T-helper 2 cell treated with Interferon-gamma antibody and Interleukin-4, amounts not matched to agents 5 μg/mL and 100 μg/mL, for 36 hours (primary cell): ENCODE measurements at regions not wholly inside any gene's neighbourhood (a gene's known extent, or its start where the extent isn't known, plus 50 kb on each side); places are given as distances from the start of the nearest gene placed in this dataset.

Experiments
- DNase-seq: peaks from one replicate; pipeline ENCODE4 v3.0.0; 2021; ENCODE audit warnings: low spot score
- H3K27ac Mint-ChIP-seq: one replicate; pipeline ENCODE4 v1.8.0; 2021; ENCODE audit warnings: mild to moderate bottlenecking, mixed read lengths
- H3K27me3 Mint-ChIP-seq: one replicate; pipeline ENCODE4 v1.8.0; 2021; ENCODE audit warnings: low read depth, mixed read lengths
- H3K36me3 Mint-ChIP-seq: one replicate; pipeline ENCODE4 v1.8.0; 2021; ENCODE audit warnings: low read depth, mixed read lengths
- H3K4me1 Mint-ChIP-seq: one replicate; pipeline ENCODE4 v1.8.0; 2021; ENCODE audit warnings: low read depth, mixed read lengths
- H3K4me3 Mint-ChIP-seq: one replicate; pipeline ENCODE4 v1.8.0; 2022; ENCODE audit warnings: mild to moderate bottlenecking, moderate library complexity, mixed read lengths
- H3K9me3 Mint-ChIP-seq: one replicate; pipeline ENCODE4 v1.8.0; 2021; ENCODE audit warnings: mixed read lengths

DNA sequence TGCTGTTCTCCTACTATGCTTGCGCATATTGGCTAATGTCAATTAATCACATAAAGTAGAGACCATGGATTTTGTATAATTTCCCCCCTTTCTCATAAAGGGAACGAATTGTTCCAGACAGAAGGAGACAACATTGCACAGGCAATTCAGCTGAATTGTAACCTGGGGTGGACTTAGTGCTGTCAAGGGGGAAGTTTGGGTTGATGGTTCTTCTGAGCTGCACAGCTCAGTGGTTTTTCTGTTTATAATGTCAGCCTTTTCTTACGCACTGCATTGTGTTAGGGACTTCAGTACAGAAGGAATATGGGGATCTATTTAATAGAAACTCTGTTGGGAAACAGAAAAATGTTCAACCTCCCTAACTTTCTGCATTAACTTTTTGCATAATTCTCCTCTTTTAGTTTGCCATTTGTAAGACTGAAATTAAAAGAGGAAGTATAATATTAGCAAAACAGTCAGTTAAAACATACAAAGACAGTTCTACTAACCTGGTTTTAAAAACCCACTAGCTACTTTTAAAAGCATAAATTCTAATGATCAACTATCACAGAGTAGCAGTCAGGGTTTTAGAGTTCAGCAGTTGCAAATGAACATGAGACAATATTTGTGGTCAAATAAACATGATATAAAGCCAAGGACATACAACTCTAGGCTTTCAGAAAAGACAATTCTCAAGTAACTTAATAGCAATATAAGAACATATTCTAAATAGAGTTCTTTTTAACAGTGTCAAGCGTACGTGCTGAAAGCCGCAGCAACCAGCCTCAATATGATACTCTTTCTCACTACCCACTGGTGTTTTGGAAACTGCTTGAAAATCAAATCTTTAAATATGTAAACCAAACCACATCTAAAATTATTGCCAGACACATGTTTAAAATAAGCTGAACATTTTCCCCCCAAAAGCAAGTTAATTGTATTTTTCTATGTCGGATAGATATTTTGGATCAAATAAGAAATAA is 393.0 kb downstream of the FSCB start:
- H3K4me1 Mint-ChIP-seq, result no peaks in the 10 kb centered on the region
- H3K27me3 Mint-ChIP-seq, result no peaks in the 10 kb centered on the region
- peaks cover 41% of the 10 kb centered on the region for H3K9me3 Mint-ChIP-seq
- H3K27ac Mint-ChIP-seq, result no peak overlapping the region
- DNase-seq, result no peak
- no peak overlapping the region for H3K4me3 Mint-ChIP-seq
- no peaks in the 10 kb centered on the region for H3K36me3 Mint-ChIP-seq

GRCh38 chr14:44112774-44113460 is 394.2 kb downstream of the FSCB start:
- H3K4me3 Mint-ChIP-seq, result no peak overlapping the region
- H3K27me3 Mint-ChIP-seq, result no peaks in the 10 kb centered on the region
- no peak overlapping the region for H3K27ac Mint-ChIP-seq
- H3K4me1 Mint-ChIP-seq, result no peaks in the 10 kb centered on the region
- H3K9me3 Mint-ChIP-seq, result peaks cover 38% of the 10 kb centered on the region
- H3K36me3 Mint-ChIP-seq, result no peaks in the 10 kb centered on the region
- no peak for DNase-seq

DNA sequence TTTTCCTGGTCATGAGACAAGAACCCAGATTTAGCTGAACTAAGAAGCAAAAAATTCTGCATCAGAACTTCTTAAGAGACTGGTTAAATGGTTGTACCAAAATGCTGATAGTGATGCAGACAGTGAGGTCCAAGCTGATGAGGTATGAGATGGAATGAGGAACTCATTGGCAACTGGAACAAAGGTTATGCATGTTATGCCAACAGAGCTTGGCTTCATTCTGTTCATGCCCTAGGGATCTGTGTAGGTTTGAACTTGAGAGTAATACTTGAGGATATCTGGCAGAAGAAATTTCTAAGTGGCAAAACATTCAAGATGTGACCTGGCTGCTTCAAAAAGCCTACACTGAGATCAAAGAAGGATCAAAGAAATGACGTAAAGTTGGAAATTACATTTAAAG is 398.0 kb downstream of the FSCB start:
- Mint-ChIP-seq H3K4me3 (no peak overlapping the region), H3K4me1 (no peaks in the 10 kb centered on the region), H3K27me3 (no peaks in the 10 kb centered on the region), H3K9me3 (peaks cover 29% of the 10 kb centered on the region), H3K36me3 (no peaks in the 10 kb centered on the region), H3K27ac (no peak overlapping the region)
- no peak for DNase-seq

GRCh38 chr14:44108601-44109000 is 398.5 kb downstream of the FSCB start:
- Mint-ChIP-seq H3K4me3 (no peak overlapping the region), H3K27ac (no peak overlapping the region), H3K9me3 (peaks cover 29% of the 10 kb centered on the region), H3K36me3 (no peaks in the 10 kb centered on the region), H3K27me3 (no peaks in the 10 kb centered on the region), H3K4me1 (no peaks in the 10 kb centered on the region)
- no peak for DNase-seq

DNA sequence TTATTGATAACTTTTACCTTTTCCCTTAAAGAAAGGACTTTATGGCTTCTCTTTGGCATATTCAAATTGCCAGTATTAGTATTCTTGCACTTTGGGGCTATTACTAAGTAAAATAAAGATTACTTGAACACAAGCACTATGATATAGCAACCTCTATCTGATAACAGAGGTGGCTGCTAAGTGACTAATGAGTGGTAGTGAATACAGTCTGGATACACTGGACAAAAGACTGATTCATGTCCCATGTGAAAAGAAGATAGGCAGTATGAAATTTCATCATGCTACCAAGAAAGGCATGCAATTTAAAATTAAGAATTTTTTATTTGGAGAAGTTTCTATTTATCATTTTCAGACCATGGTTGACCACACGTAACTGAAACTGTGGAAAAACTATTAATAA is 399.9 kb downstream of the FSCB start:
- Mint-ChIP-seq H3K36me3 (no peaks in the 10 kb centered on the region), H3K27me3 (no peaks in the 10 kb centered on the region), H3K27ac (no peak overlapping the region), H3K4me1 (no peaks in the 10 kb centered on the region), H3K4me3 (no peak overlapping the region), H3K9me3 (peaks cover 29% of the 10 kb centered on the region)
- no peak for DNase-seq

DNA sequence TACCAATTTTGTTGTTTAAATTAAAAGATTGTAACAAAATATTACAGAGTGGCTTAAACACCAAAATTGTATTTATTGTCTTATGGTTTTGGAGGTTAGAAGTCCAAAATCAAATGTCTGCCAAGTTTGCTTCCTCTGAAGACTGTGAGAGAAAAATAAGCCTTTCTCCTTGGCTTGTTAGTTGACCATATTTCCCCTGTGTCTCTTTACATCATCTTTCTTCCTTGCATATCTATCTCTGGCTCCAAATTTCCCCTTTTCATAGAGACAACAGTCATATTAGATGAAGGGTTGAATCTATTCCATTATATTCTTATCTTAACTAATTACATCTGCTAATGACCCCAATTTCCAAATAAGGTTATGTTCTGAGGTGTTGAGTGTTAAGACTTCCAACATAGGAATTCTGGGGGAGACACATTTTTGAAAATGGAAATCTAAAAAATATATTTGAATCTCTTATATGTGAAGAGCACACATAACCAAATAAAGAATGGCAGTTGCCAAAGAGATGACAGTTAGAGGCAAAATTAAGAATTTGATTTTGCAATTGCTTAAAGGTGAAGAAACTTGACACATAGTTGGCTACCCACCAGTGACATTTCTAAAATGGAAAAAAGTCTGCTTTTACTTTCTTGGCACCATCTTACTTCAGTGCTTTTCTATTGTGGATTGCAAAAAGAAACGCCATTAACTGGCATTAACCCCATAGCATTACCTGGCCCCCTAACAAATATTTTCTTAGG is 407.2 kb downstream of the FSCB start:
- Mint-ChIP-seq H3K27ac (no peak overlapping the region), H3K36me3 (no peaks in the 10 kb centered on the region), H3K9me3 (peaks cover 41% of the 10 kb centered on the region), H3K4me1 (no peaks in the 10 kb centered on the region), H3K4me3 (no peak overlapping the region), H3K27me3 (no peaks in the 10 kb centered on the region)
- DNase-seq, result no peak

DNA sequence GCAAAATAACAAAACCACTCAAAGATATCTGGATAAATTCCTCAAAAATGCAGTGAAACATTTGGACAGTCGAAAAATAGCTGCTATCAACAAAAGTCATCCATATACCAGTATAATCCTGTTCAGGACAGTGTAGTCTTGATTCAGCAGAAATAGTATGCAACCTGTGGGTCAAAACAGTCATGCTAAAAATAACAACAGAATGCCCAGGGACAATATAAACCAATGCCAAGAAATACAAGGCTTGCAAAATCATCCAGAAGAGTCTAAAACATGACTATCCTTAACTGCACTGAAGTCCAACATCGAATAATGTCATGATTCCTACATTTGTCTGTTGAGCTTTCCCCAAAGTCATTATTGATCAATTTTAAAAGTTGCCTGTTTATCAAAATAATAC is 425.9 kb downstream of the FSCB start:
- no peak overlapping the region for H3K4me3 Mint-ChIP-seq

GRCh38 chr14:44070046-44070445 is 437.0 kb downstream of the FSCB start:
- Mint-ChIP-seq H3K36me3 (no peaks in the 10 kb centered on the region), H3K27ac (no peak overlapping the region), H3K4me3 (no peak overlapping the region), H3K4me1 (no peaks in the 10 kb centered on the region), H3K9me3 (peaks cover 43% of the 10 kb centered on the region), H3K27me3 (no peaks in the 10 kb centered on the region)
- DNase-seq, result no peak

More for the DNA sequence above, 425.9 kb downstream of the FSCB start:
- DNase-seq, result no peak
- Mint-ChIP-seq H3K27me3 (no peaks in the 10 kb centered on the region), H3K9me3 (peaks cover 60% of the 10 kb centered on the region), H3K4me1 (no peaks in the 10 kb centered on the region), H3K27ac (no peak overlapping the region), H3K36me3 (no peaks in the 10 kb centered on the region)

- H3K4me3 Mint-ChIP-seq, result no peak overlapping the region
- no peaks in the 10 kb centered on the region for H3K4me1 Mint-ChIP-seq
- no peak for DNase-seq
- no peak overlapping the region for H3K27ac Mint-ChIP-seq
- no peaks in the 10 kb centered on the region for H3K27me3 Mint-ChIP-seq
- H3K9me3 Mint-ChIP-seq, result peaks cover 25% of the 10 kb centered on the region
- H3K36me3 Mint-ChIP-seq, result no peaks in the 10 kb centered on the region
Observed at GRCh38 chr14:44053422-44053821, 453.7 kb downstream of the FSCB start.

- Mint-ChIP-seq H3K9me3 (peaks cover 42% of the 10 kb centered on the region), H3K27ac (no peak overlapping the region), H3K27me3 (no peaks in the 10 kb centered on the region), H3K4me1 (no peaks in the 10 kb centered on the region), H3K4me3 (no peak overlapping the region), H3K36me3 (no peaks in the 10 kb centered on the region)
- DNase-seq, result no peak
Observed at GRCh38 chr14:44041700-44042099, 465.4 kb downstream of the FSCB start.

DNA sequence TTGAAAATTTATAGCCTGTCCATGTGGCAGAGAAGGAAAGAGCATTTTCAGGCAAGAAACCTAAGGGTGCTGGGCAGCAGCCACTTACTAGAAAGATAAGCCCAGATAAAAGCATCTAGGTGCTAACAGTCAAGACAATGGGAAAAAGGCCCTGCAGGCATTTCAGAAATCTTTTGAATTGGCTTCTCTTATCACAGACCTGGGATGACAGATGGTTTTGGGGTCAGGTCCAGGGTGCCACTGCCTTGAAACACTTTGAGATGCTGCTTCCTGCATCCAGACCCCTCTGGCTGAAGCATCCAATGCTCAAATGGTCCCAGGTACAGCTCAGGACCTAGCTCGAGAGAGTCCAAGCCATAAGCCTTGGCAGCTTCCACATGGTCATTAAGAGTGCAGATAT is 466.5 kb downstream of the FSCB start:
- Mint-ChIP-seq H3K4me3 (no peak overlapping the region), H3K4me1 (no peaks in the 10 kb centered on the region), H3K27ac (no peak overlapping the region), H3K9me3 (peaks cover 40% of the 10 kb centered on the region), H3K27me3 (no peaks in the 10 kb centered on the region), H3K36me3 (no peaks in the 10 kb centered on the region)
- no peak for DNase-seq

DNA sequence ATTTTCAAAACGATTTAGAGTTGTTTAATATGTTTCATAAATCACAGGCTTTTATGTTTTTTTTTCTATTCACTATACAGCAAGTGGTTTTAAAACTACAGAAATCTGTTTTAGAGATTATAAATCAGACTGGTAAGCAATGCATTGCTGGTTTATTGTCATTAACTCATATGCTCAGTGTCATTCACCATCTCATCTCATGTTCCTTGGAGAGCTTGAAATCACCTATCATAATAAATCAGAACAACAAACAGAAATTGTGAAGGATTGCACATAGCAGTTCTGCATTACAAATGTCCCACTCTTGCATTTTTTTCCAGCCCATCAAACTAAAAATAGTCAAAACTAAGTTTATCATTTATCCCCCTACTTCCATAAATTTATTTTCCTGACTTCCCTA is 470.8 kb downstream of the FSCB start:
- Mint-ChIP-seq H3K27me3 (no peaks in the 10 kb centered on the region), H3K4me3 (no peak overlapping the region), H3K4me1 (no peaks in the 10 kb centered on the region), H3K27ac (no peak overlapping the region), H3K36me3 (no peaks in the 10 kb centered on the region), H3K9me3 (peaks cover 40% of the 10 kb centered on the region)
- DNase-seq, result no peak

DNA sequence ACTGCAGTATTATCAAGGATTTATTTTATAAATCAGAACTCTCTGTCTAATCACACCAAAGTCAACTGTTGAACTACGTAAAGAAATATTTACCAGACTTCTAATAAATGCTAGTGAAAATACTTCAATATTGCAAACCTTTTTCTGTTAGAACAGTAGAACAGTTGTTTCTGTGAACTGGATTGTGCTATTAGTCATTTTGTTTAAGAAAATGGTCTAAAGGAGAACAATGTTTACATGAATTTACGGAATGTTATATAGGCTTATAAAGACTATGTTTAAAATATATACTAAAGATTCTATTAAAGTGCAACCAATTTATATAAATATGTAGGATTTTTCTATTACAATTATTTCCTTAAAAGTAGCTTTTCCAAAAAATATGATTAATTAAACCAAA is 471.4 kb downstream of the FSCB start:
- no peaks in the 10 kb centered on the region for H3K36me3 Mint-ChIP-seq
- no peak overlapping the region for H3K4me3 Mint-ChIP-seq
- no peak overlapping the region for H3K27ac Mint-ChIP-seq
- no peak for DNase-seq
- H3K27me3 Mint-ChIP-seq, result no peaks in the 10 kb centered on the region
- peaks cover 40% of the 10 kb centered on the region for H3K9me3 Mint-ChIP-seq
- no peaks in the 10 kb centered on the region for H3K4me1 Mint-ChIP-seq

GRCh38 chr14:44030831-44031383 is 476.2 kb downstream of the FSCB start:
- Mint-ChIP-seq H3K27ac (no peak overlapping the region), H3K4me3 (no peak overlapping the region), H3K36me3 (no peaks in the 10 kb centered on the region), H3K9me3 (peaks cover 12% of the 10 kb centered on the region), H3K27me3 (no peaks in the 10 kb centered on the region), H3K4me1 (no peaks in the 10 kb centered on the region)
- no peak for DNase-seq
